GM12874 (cell line): ENCODE measurements at regions not wholly inside any gene's neighbourhood (a gene's known extent, or its start where the extent isn't known, plus 50 kb on each side); places are given as distances from the start of the nearest gene placed in this dataset.
A peak's percentile ranks its signal among the peaks of the same experiment; 100 is the strongest.

Experiments
- CTCF ChIP-seq: IDR thresholded peaks from 2 replicates; pipeline ENCODE4 v1.5.1; 2011; ENCODE audit warnings: low read depth, mild to moderate bottlenecking, control low read depth, low read length, moderate library complexity; ENCODE audit not compliant: insufficient read depth

GRCh38 chr3:43854916-43855315 is 164.2 kb downstream of the ABHD5 start:
- TF ChIP-seq CTCF: no peak

GRCh38 chr3:43855674-43856299 is 165.0 kb downstream of the ABHD5 start:
- peak; percentile 79 for TF ChIP-seq CTCF

GRCh38 chr3:43856351-43856750 is 165.6 kb downstream of the ABHD5 start:
- TF ChIP-seq CTCF: no peak

- TF ChIP-seq CTCF: no peak
Measured at GRCh38 chr3:43856761-43857160, 166.0 kb downstream of the ABHD5 start.

- TF ChIP-seq CTCF: no peak
Measured at GRCh38 chr3:43857361-43858293, 166.9 kb downstream of the ABHD5 start.

- no peak for TF ChIP-seq CTCF
Measured at GRCh38 chr3:43858294-43858701, 167.6 kb downstream of the ABHD5 start.

GRCh38 chr3:43859766-43860165 is 169.0 kb downstream of the ABHD5 start:
- no peak for TF ChIP-seq CTCF
